ENCODE measurements at regions not wholly inside any gene's neighbourhood (a gene's known extent, or its start where the extent isn't known, plus 50 kb on each side); places are given as distances from the start of the nearest gene placed in this dataset.

GRCh38 chr4:20124317-20125026 lies 127.2 kb upstream of the SLIT2 start:
- no peak overlapping the region for H3K4me2 ChIP-seq (ENCODE audit: low read depth, low read length, poor library complexity, severe bottlenecking)
- H2AFZ ChIP-seq (ENCODE audit: low read depth, low read length, severe bottlenecking): no peak overlapping the region
- no peak overlapping the region for H3K27ac ChIP-seq (ENCODE audit: low read depth, low read length)
- H3K9ac ChIP-seq (ENCODE audit: low read length): no peak overlapping the region
- H3K9me3 ChIP-seq (ENCODE audit: insufficient read depth, low read length): no peaks in the 10 kb centered on the region
- no peaks in the 10 kb centered on the region for H3K9me2 ChIP-seq (replicated peaks; ENCODE audit: insufficient read depth, low read length)
- H3F3A ChIP-seq (ENCODE audit: insufficient read depth): no peaks in the 10 kb centered on the region
- H3K4me3 ChIP-seq (ENCODE audit: insufficient read depth, low read length, poor library complexity, severe bottlenecking): no peak overlapping the region
- H3K36me3 ChIP-seq (ENCODE audit: low read length): no peaks in the 10 kb centered on the region
- no peaks in the 10 kb centered on the region for H3K27me3 ChIP-seq (ENCODE audit: low read length)
- TF ChIP-seq CTCF (IDR thresholded peaks at IDR 0.05; ENCODE audit: insufficient read depth, low read length, poor library complexity, severe bottlenecking) (no peak), EZH2phosphoT487 (conservative IDR thresholded peaks at IDR 0.05; ENCODE audit: low read length) (no peak)
- H3K79me2 ChIP-seq (ENCODE audit: insufficient read depth, low read length): no peaks in the 10 kb centered on the region
- no peaks in the 10 kb centered on the region for H4K20me1 ChIP-seq (ENCODE audit: low read depth, low read length)

DNA sequence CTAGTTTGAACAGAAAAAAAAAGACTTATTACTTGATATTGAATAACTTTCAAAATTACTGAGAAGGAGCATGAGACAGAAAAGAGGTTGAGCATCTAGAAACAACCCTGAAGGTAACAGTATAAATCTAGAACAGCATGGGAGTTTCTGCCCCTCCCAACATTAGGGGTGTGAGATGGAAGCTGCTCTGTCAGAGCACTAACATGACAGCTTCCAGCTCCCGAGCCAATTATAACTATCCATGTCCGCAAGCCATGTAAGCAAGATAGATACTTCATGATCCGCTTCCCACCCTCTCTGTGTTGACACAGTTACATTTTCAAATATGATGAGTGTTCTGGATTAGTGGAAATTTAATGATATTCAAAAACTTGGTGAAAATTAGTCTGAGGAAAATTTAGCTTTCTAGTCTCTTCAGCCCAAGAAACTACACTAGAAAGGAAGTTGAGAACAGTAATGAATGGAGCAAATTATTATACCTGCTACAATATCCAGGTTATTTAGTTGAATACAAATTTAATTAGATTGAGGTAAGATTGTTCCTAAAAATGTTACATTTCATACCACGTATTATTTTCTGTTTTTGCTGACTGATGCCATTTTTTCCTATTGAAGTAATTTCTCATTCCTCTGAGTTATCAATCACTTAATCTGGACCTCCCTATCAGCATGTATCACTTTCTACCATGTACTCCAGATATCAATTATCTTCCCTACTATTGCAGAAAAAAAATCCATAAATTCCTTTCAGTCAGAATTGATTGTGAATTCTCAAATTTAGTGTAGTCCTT lies 129.3 kb upstream of the SLIT2 start:
- Histone ChIP-seq H3K79me2 (ENCODE audit: insufficient read depth, low read length) (no peaks in the 10 kb centered on the region), H3K4me2 (ENCODE audit: low read depth, low read length, poor library complexity, severe bottlenecking) (no peak overlapping the region), H3K36me3 (ENCODE audit: low read length) (no peaks in the 10 kb centered on the region), H3K27me3 (ENCODE audit: low read length) (no peaks in the 10 kb centered on the region), H4K20me1 (ENCODE audit: low read depth, low read length) (no peaks in the 10 kb centered on the region), H2AFZ (ENCODE audit: low read depth, low read length, severe bottlenecking) (no peak overlapping the region), H3F3A (ENCODE audit: insufficient read depth) (no peaks in the 10 kb centered on the region), H3K27ac (ENCODE audit: low read depth, low read length) (no peak overlapping the region), H3K9me2 (replicated peaks; ENCODE audit: insufficient read depth, low read length) (no peaks in the 10 kb centered on the region), H3K9ac (ENCODE audit: low read length) (no peak overlapping the region), H3K9me3 (ENCODE audit: insufficient read depth, low read length) (no peaks in the 10 kb centered on the region), H3K4me3 (ENCODE audit: insufficient read depth, low read length, poor library complexity, severe bottlenecking) (no peak overlapping the region)
- TF ChIP-seq CTCF (IDR thresholded peaks at IDR 0.05; ENCODE audit: insufficient read depth, low read length, poor library complexity, severe bottlenecking): no peak
- no peak for TF ChIP-seq EZH2phosphoT487 (conservative IDR thresholded peaks at IDR 0.05; ENCODE audit: low read length)

- Histone ChIP-seq H3K9ac (ENCODE audit: low read length) (no peak overlapping the region), H3F3A (ENCODE audit: insufficient read depth) (no peaks in the 10 kb centered on the region), H3K9me2 (replicated peaks; ENCODE audit: insufficient read depth, low read length) (no peaks in the 10 kb centered on the region), H3K27ac (ENCODE audit: low read depth, low read length) (no peak overlapping the region), H3K36me3 (ENCODE audit: low read length) (no peaks in the 10 kb centered on the region), H3K4me3 (ENCODE audit: insufficient read depth, low read length, poor library complexity, severe bottlenecking) (no peak overlapping the region), H4K20me1 (ENCODE audit: low read depth, low read length) (no peaks in the 10 kb centered on the region), H3K4me2 (ENCODE audit: low read depth, low read length, poor library complexity, severe bottlenecking) (no peak overlapping the region), H3K79me2 (ENCODE audit: insufficient read depth, low read length) (no peaks in the 10 kb centered on the region), H2AFZ (ENCODE audit: low read depth, low read length, severe bottlenecking) (no peak overlapping the region), H3K9me3 (ENCODE audit: insufficient read depth, low read length) (no peaks in the 10 kb centered on the region), H3K27me3 (ENCODE audit: low read length) (no peaks in the 10 kb centered on the region)
- TF ChIP-seq EZH2phosphoT487 (conservative IDR thresholded peaks at IDR 0.05; ENCODE audit: low read length): no peak
- no peak for TF ChIP-seq CTCF (IDR thresholded peaks at IDR 0.05; ENCODE audit: insufficient read depth, low read length, poor library complexity, severe bottlenecking)
These were observed 132.6 kb upstream of the SLIT2 start for GRCh38 chr4:20119141-20119540.

Measured in SU-DHL-6 (cell line).